A673 (cell line): ENCODE measurements at regions not wholly inside any gene's neighbourhood (a gene's known extent, or its start where the extent isn't known, plus 50 kb on each side); places are given as distances from the start of the nearest gene placed in this dataset.
A peak's percentile ranks its signal among the peaks of the same experiment; 100 is the strongest.

Source experiments
- BruUV-seq: library from RNA; stranded (reverse); fragments of 400-500 nt; replicated peaks from 2 replicates; lab custom pipeline; 2021; lab: Mats Ljungman, UMichigan
- CTCF ChIA-PET: fragments of 300-600 bp; sonication (Branson Sonifier 250); formaldehyde crosslinking; loops from one replicate; lab custom pipeline; 2022; ENCODE audit warnings: antibody characterized with exemption; lab: Charles Lee
- POLR2A ChIA-PET: fragments of 300-600 bp; sonication (Branson Sonifier 250); formaldehyde crosslinking; loops from one replicate; lab custom pipeline; 2022; ENCODE audit warnings: antibody characterized with exemption; ENCODE audit not compliant: low non-redundant PET; lab: Charles Lee
- DNase-seq: peaks from one replicate; pipeline ENCODE4 v3.0.0-alpha.2; 2015; ENCODE audit warnings: low spot score
- H3K27ac ChIP-seq: fragments of 200-600 bp; sonication (generic); 2 replicates; pipeline ENCODE4 v1.5.1; 2016; ENCODE audit warnings: mixed run types, low read depth, mild to moderate bottlenecking, mixed read lengths, antibody characterized with exemption, low read length; ENCODE audit not compliant: poor library complexity, severe bottlenecking
- H3K27me3 ChIP-seq: fragments of 200-600 bp; sonication (generic); replicated peaks from 2 replicates; pipeline ENCODE4 v1.6.1; 2017; ENCODE audit warnings: mixed run types, low read depth, mild to moderate bottlenecking, mixed read lengths, antibody characterized with exemption, low read length; ENCODE audit not compliant: insufficient read depth, poor library complexity
- H3K36me3 ChIP-seq: fragments of 200-600 bp; sonication (generic); 2 replicates; pipeline ENCODE4 v1.6.1; 2016; ENCODE audit warnings: mixed run types, mild to moderate bottlenecking, mixed read lengths, antibody characterized with exemption, low read length; ENCODE audit not compliant: insufficient read depth, poor library complexity, severe bottlenecking
- H3K4me1 ChIP-seq: fragments of 200-600 bp; sonication (generic); 2 replicates; pipeline ENCODE4 v1.6.1; 2017; ENCODE audit warnings: mixed run types, mild to moderate bottlenecking, mixed read lengths, antibody characterized with exemption, low read length; ENCODE audit not compliant: insufficient read depth, poor library complexity, severe bottlenecking
- H3K4me3 ChIP-seq: fragments of 200-600 bp; sonication (generic); 2 replicates; pipeline ENCODE4 v1.5.1; 2016; ENCODE audit warnings: low read depth, mixed run types, mild to moderate bottlenecking, mixed read lengths, low read length; ENCODE audit not compliant: poor library complexity, severe bottlenecking
- H3K9me3 ChIP-seq: fragments of 200-600 bp; sonication (generic); 2 replicates; pipeline ENCODE4 v1.6.1; 2016; ENCODE audit warnings: mixed run types, low read depth, mild to moderate bottlenecking, mixed read lengths, antibody characterized with exemption, low read length; ENCODE audit not compliant: poor library complexity, severe bottlenecking
- EZH2 ChIP-seq: fragments of 200-600 bp; sonication (generic); IDR thresholded peaks from 2 replicates; pipeline ENCODE4 v1.6.1; 2017; ENCODE audit warnings: borderline replicate concordance, low read depth, mild to moderate bottlenecking, mixed read lengths, antibody characterized with exemption, low read length; ENCODE audit not compliant: poor library complexity, severe bottlenecking
- intact Hi-C: fragments of 100-400 bp; cut with micrococcal nuclease; formaldehyde crosslinking; loops from one replicate; pipeline ENCODE4 v1.10.0; 2022; ENCODE audit not compliant: unreplicated experiment
- TF ChIP-seq, protein P1 (sequence below): fragments of 300-800, 200-600 bp; sonication (generic); conservative IDR thresholded peaks from 2 replicates; pipeline ENCODE4 v1.5.1; 2017; ENCODE audit warnings: low read depth, mild to moderate bottlenecking, antibody characterized with exemption, low read length, moderate library complexity, mixed read lengths

GRCh38 chr13:60990032-60990733 lies 425.5 kb downstream of the PCDH20 start:
- Histone ChIP-seq H3K9me3 (no peaks in the 10 kb centered on the region), H3K36me3 (no peaks in the 10 kb centered on the region), H3K27ac (no peak overlapping the region), H3K4me1 (no peaks in the 10 kb centered on the region), H3K4me3 (no peak overlapping the region), H3K27me3 (no peaks in the 10 kb centered on the region)
- POLR2A ChIA-PET = no interaction called here
- DNase-seq = peak; percentile 29
- TF ChIP-seq EZH2 = no peak
- TF ChIP-seq, protein P1, sequence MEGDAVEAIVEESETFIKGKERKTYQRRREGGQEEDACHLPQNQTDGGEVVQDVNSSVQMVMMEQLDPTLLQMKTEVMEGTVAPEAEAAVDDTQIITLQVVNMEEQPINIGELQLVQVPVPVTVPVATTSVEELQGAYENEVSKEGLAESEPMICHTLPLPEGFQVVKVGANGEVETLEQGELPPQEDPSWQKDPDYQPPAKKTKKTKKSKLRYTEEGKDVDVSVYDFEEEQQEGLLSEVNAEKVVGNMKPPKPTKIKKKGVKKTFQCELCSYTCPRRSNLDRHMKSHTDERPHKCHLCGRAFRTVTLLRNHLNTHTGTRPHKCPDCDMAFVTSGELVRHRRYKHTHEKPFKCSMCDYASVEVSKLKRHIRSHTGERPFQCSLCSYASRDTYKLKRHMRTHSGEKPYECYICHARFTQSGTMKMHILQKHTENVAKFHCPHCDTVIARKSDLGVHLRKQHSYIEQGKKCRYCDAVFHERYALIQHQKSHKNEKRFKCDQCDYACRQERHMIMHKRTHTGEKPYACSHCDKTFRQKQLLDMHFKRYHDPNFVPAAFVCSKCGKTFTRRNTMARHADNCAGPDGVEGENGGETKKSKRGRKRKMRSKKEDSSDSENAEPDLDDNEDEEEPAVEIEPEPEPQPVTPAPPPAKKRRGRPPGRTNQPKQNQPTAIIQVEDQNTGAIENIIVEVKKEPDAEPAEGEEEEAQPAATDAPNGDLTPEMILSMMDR = peak; percentile 39; the same call in 1 of the 2 replicates
- CTCF ChIA-PET = interaction anchor here (0.5 kb wide), 1 partner anchor 41 kb away, joined by 4 read pairs; no protein-coding TSS in a partner anchor
- no TSS peak for BruUV-seq
- intact Hi-C loops = no loop called here

DNA sequence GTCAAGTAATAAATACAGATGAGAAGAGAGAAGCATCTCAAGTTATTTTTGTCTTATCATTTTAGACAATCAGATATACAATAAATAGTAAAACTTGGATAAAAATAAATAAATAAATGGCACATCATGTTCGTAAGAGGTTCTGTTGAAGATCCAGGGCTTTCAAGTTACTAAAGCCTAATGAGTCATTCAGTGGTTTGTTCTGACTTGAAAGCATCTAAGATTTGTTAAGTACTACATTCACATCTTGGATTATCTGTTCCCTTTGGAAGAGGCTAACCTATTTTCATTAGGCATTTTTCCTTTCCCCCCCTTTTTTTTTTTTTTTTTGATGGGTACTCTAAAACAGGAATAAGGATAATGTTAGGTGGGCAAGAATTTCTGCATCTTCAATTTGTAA lies 429.3 kb downstream of the PCDH20 start:
- POLR2A ChIA-PET = no interaction called here
- CTCF ChIA-PET = no interaction called here
- TF ChIP-seq EZH2 = no peak
- TF ChIP-seq, protein P1 = no peak

GRCh38 chr13:60981407-60981806 lies 434.2 kb downstream of the PCDH20 start:
- no peak overlapping the region for H3K27ac ChIP-seq
- CTCF ChIA-PET = no interaction called here
- no TSS peak for BruUV-seq

More for the DNA sequence above, 429.3 kb downstream of the PCDH20 start:
- intact Hi-C loops = loop anchor here (10.0 kb wide), 1 partner anchor 332 kb away; no protein-coding TSS in a partner anchor
- H3K36me3 ChIP-seq = no peaks in the 10 kb centered on the region
- H3K9me3 ChIP-seq = no peaks in the 10 kb centered on the region
- no peak for DNase-seq
- no peaks in the 10 kb centered on the region for H3K4me1 ChIP-seq
- H3K4me3 ChIP-seq = no peak overlapping the region
- H3K27me3 ChIP-seq = no peaks in the 10 kb centered on the region
- no TSS peak for BruUV-seq
- no peak overlapping the region for H3K27ac ChIP-seq

More at GRCh38 chr13:60981407-60981806, 434.2 kb downstream of the PCDH20 start:
- TF ChIP-seq, protein P1 = no peak
- TF ChIP-seq EZH2 = no peak
- Histone ChIP-seq H3K27me3 (no peaks in the 10 kb centered on the region), H3K9me3 (no peaks in the 10 kb centered on the region), H3K36me3 (no peaks in the 10 kb centered on the region), H3K4me1 (no peaks in the 10 kb centered on the region), H3K4me3 (no peak overlapping the region)
- intact Hi-C loops = loop anchor here (10.0 kb wide), 1 partner anchor 327 kb away; no protein-coding TSS in a partner anchor
- POLR2A ChIA-PET = no interaction called here
- no peak for DNase-seq
